COLO668 (cell line): ENCODE measurements at regions not wholly inside any gene's neighbourhood (a gene's known extent, or its start where the extent isn't known, plus 50 kb on each side); places are given as distances from the start of the nearest gene placed in this dataset.
"Not testable (repeated sequence)": the region's sequence is repeated elsewhere in the genome, so short reads cannot be mapped to it uniquely, and the experiment has no call there.

Experiments
- DNase-seq: peaks from one replicate; lab custom pipeline; 2025; ENCODE audit not compliant: unreplicated experiment; lab: John Stamatoyannopoulos, UW

GRCh38 chrX:3443184-3443583, 96.7 kb upstream of the MXRA5 start:
- DNase-seq: no peak

GRCh38 chrX:3442691-3443090, 96.2 kb upstream of the MXRA5 start:
- DNase-seq: no peak

GRCh38 chrX:3440981-3441380, 94.5 kb upstream of the MXRA5 start:
- no peak for DNase-seq

- not testable (repeated sequence) for DNase-seq
These were observed 89.5 kb upstream of the MXRA5 start for GRCh38 chrX:3435916-3436315.

GRCh38 chrX:3435057-3435456, 88.6 kb upstream of the MXRA5 start:
- peak; percentile 23 for DNase-seq

GRCh38 chrX:3428792-3429191, 82.3 kb upstream of the MXRA5 start:
- no peak for DNase-seq

- DNase-seq: no peak
These were observed 80.1 kb upstream of the MXRA5 start for GRCh38 chrX:3426552-3426951.

GRCh38 chrX:3425031-3425430, 78.6 kb upstream of the MXRA5 start:
- DNase-seq: no peak

- no peak for DNase-seq
These were observed 73.9 kb upstream of the MXRA5 start for GRCh38 chrX:3420316-3420715.

GRCh38 chrX:3415011-3415410, 68.6 kb upstream of the MXRA5 start:
- DNase-seq: no peak

- not testable (repeated sequence) for DNase-seq
These were observed 65.2 kb upstream of the MXRA5 start for GRCh38 chrX:3411626-3412025.

GRCh38 chrX:3409936-3410335, 63.5 kb upstream of the MXRA5 start:
- DNase-seq: not testable (repeated sequence)

GRCh38 chrX:3407781-3408180, 61.3 kb upstream of the MXRA5 start:
- no peak for DNase-seq

- DNase-seq: no peak
These were observed 60.7 kb upstream of the MXRA5 start for GRCh38 chrX:3407121-3407520.

- DNase-seq: no peak
These were observed 57.3 kb upstream of the MXRA5 start for GRCh38 chrX:3403748-3404147.
